ENCODE measurements at regions not wholly inside any gene's neighbourhood (a gene's known extent, or its start where the extent isn't known, plus 50 kb on each side); places are given as distances from the start of the nearest gene placed in this dataset.
A peak's percentile ranks its signal among the peaks of the same experiment; 100 is the strongest.

GRCh38 chr1:217036757-217037156, 313.5 kb upstream of the ESRRG start:
- WGBS, 2 donors = 75 to 93% methylated on average over 3 of the region's 3 CpGs
- H3K4me3 ChIP-seq (ENCODE audit: low read depth, poor library complexity, severe bottlenecking) = no peak overlapping the region
- DNase-seq (ENCODE audit: low spot score in 2 of 2) = no peak
- intact Hi-C loops (cut with DNase I; ENCODE audit: low total_unique reads) = no loop called here
- no peak for TF ChIP-seq POLR2A (IDR thresholded peaks at IDR 0.05)
- TF ChIP-seq, protein P1, sequence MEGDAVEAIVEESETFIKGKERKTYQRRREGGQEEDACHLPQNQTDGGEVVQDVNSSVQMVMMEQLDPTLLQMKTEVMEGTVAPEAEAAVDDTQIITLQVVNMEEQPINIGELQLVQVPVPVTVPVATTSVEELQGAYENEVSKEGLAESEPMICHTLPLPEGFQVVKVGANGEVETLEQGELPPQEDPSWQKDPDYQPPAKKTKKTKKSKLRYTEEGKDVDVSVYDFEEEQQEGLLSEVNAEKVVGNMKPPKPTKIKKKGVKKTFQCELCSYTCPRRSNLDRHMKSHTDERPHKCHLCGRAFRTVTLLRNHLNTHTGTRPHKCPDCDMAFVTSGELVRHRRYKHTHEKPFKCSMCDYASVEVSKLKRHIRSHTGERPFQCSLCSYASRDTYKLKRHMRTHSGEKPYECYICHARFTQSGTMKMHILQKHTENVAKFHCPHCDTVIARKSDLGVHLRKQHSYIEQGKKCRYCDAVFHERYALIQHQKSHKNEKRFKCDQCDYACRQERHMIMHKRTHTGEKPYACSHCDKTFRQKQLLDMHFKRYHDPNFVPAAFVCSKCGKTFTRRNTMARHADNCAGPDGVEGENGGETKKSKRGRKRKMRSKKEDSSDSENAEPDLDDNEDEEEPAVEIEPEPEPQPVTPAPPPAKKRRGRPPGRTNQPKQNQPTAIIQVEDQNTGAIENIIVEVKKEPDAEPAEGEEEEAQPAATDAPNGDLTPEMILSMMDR (IDR thresholded peaks at IDR 0.05) = no peak

- H3K4me3 ChIP-seq (ENCODE audit: low read depth, poor library complexity, severe bottlenecking) = no peak overlapping the region
- 92% methylated on average over 4 of the region's 4 CpGs for WGBS, 2 donors
- intact Hi-C loops (cut with DNase I; ENCODE audit: low total_unique reads) = no loop called here
- TF ChIP-seq POLR2A (IDR thresholded peaks at IDR 0.05) = no peak
- TF ChIP-seq, protein P1 (IDR thresholded peaks at IDR 0.05) = no peak
- DNase-seq (ENCODE audit: low spot score in 2 of 2) = no peak
These were observed 309.6 kb upstream of the ESRRG start for GRCh38 chr1:217032715-217033367.

DNA sequence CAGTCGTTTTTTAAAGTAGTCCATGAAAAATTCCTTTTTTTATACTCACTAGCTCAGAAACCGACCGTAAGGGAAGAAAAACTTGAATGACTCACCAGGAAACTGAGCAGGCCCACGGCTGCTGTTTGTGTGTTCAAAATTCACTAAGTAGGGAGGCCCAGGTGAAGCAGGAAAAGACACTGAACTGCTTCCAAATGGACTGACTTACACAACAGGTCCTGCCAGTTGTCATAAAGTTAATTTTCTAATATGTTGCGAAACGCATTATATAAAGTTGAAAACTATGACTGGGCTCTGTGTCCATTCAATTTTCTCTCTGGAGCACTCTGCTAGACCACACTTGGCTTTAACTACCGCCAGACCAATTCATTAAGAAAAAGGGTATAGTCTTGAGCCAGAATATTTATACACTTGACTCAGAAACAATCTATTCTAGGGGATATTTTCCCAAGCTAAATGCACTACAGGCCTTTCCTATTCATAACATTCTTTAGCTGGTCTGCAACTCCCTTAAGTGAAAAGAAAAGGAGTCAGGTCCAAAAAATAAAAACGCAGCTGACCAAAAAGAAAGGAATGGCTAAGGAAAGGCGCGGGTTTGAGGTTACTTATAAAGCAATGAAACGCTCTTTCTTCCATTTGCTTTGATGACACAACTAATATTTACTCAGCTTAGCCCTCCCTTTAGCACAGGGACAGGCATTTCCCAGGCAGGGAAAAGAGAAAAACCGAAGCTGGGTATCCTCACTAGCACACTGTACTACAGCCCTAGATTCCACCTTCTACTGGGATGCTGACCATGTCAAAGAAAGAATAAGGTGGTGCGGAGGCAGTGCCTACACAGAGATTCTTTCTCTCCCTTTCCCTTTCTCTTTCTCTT, 306.3 kb upstream of the ESRRG start:
- 47 to 52% methylated on average over 13 of the region's 13 CpGs for WGBS, 2 donors
- peak in 1 of 2 donors; percentile 20 for DNase-seq (ENCODE audit: low spot score in 2 of 2)
- H3K4me3 ChIP-seq (ENCODE audit: low read depth, poor library complexity, severe bottlenecking) = no peak overlapping the region
- TF ChIP-seq, protein P1 (IDR thresholded peaks at IDR 0.05) = no peak
- TF ChIP-seq POLR2A (IDR thresholded peaks at IDR 0.05) = no peak
- intact Hi-C loops (cut with DNase I; ENCODE audit: low total_unique reads) = no loop called here

DNA sequence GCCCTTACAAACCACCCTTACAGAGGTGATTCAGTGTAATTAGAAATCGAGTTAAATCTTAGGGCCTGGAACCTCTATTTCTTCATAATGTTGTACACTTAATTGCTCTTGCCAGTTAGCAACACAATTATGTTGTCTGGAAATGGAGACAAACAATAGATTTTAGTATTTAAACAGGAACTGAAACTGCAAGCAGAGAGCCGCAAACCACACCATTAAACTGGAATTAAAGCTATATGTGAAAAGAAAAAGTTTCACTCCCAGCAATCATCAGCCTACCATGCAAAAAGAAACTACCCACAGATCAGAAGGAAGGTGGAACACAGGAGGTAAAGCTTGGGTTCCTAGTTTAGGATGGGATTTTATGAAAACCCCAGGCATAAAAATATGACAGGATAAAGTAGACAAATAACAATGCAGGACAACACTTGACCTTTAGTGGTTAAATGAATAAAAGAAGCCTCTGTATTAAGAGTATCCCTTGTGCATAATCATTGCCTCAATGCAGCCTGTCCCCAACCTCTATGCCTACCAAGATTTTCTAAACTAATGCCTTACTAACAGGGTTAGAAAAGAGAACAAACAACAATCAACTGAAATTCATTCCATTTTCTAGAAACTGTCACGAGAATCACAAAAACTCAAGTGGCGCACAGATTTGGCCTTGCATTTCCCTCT, 304.3 kb upstream of the ESRRG start:
- intact Hi-C loops (cut with DNase I; ENCODE audit: low total_unique reads) = no loop called here
- no peak overlapping the region for H3K4me3 ChIP-seq (ENCODE audit: low read depth, poor library complexity, severe bottlenecking)
- 79 to 80% methylated on average over 4 of the region's 4 CpGs for WGBS, 2 donors
- DNase-seq (ENCODE audit: low spot score in 2 of 2) = no peak
- TF ChIP-seq POLR2A (IDR thresholded peaks at IDR 0.05) = no peak
- TF ChIP-seq, protein P1 (IDR thresholded peaks at IDR 0.05) = no peak

DNA sequence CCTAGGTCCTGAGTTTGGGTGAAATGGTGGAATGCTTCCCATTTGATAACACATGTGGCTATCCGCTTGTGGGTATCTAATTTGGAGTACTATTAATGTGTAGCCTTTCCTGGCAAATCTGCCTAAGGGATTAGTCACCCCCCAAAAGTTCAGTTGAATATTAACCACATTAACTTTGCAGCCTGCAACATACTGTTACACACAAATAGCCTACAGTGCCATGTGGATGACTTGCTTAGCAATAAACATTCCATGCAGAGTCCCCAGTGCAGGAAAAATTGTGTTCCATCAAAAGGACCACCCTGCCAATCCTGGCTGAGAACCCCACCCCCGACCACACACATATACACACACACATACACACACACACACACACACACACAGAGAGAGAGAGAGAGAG, 303.3 kb upstream of the ESRRG start:
- WGBS, 2 donors = 82 to 85% methylated on average over 2 of the region's 2 CpGs
- intact Hi-C loops (cut with DNase I; ENCODE audit: low total_unique reads) = no loop called here
- no peak overlapping the region for H3K4me3 ChIP-seq (ENCODE audit: low read depth, poor library complexity, severe bottlenecking)
- no peak for DNase-seq (ENCODE audit: low spot score in 2 of 2)
- TF ChIP-seq, protein P1 (IDR thresholded peaks at IDR 0.05) = no peak
- no peak for TF ChIP-seq POLR2A (IDR thresholded peaks at IDR 0.05)
